Renal pelvis (tissue), 1 donor: ENCODE measurements at regions not wholly inside any gene's neighbourhood (a gene's known extent, or its start where the extent isn't known, plus 50 kb on each side); places are given as distances from the start of the nearest gene placed in this dataset.
A peak's percentile ranks its signal among the peaks of the same experiment; 100 is the strongest.
"Not testable (repeated sequence)": the region's sequence is repeated elsewhere in the genome, so short reads cannot be mapped to it uniquely, and the experiment has no call there.

Experiments
- DNase-seq: peaks from one replicate; pipeline ENCODE4 v3.0.0-alpha.2; 2013

DNA sequence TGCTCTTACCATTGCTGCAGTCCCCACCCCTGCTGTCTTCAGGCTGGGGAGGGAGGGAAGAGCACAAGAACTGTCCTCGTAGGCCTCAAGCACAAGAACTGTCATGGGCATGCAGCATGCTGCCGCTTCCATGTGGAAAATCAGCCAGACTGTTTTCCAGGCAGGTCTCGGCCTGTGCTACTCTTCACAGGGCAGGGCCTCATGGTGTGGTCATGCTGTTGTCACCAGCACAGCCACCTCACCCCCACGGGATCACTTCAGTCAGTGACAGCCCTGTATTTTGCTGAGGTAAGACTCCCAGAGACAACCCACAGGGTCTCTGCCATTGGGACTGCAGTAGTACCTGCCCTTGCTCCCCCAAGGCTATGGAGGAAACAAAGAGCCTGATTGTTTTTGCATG, 205.3 kb downstream of the NAP1L3 start:
- no peak for DNase-seq

DNA sequence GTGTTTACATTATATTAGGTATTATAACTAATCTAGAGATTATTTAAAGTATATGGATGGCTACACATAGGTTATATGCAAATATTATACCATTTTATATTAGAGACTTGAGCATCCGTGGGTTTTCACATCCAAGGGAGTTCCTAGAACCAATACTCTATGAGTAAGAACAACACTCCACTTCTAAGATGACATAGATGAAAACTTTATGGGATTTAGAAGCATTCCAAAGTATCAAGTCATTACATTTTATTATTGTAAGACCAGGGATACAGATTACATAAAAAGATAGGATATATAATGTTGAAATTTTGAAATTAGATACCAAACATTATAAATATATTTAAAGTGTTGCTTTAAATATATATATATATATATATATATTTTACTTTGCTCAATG, 207.0 kb downstream of the NAP1L3 start:
- no peak for DNase-seq

- no peak for DNase-seq
Observed at GRCh38 chrX:93461060-93461459, 212.3 kb downstream of the NAP1L3 start.

DNA sequence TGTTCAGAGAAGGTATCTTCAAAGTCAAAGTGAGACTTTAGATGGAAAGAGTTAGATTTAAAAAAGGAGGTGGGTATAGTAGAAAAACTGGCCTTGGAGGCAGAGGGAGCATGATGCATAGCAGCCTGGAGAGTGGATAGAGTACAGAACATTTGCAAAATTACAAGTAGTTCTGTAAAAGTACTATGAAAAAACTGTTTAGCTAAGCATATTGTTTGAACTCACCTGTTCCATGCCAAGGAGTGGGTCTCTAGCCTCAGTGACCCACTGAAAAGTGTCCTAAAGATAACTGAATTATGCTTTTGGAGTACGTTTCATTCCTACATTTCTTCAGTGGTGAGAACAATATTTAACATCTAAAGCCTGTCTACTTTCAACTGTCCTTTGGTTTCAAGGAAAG, 218.9 kb downstream of the NAP1L3 start:
- DNase-seq: no peak

DNA sequence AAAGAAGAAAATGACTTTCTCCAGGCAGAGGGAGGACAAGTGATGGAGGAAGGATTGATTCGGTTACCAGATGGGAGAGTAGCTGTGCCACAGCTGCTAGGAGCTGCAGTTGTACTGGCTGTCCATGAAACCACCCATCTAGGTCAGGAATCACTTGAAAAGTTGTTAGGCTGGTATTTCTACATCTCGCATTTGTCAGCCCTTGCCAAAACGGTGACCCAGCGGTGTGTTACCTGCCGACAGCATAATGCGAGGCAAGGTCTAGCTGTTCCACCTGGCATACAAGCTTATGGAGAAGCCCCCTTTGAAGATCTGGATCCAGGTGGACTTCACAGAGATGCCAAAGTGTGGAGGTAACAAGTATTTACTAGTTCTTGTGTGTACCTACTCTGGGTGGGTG, 238.7 kb downstream of the NAP1L3 start:
- DNase-seq: not testable (repeated sequence)

- DNase-seq: no peak
Observed at GRCh38 chrX:93428497-93428896, 244.9 kb downstream of the NAP1L3 start.

DNA sequence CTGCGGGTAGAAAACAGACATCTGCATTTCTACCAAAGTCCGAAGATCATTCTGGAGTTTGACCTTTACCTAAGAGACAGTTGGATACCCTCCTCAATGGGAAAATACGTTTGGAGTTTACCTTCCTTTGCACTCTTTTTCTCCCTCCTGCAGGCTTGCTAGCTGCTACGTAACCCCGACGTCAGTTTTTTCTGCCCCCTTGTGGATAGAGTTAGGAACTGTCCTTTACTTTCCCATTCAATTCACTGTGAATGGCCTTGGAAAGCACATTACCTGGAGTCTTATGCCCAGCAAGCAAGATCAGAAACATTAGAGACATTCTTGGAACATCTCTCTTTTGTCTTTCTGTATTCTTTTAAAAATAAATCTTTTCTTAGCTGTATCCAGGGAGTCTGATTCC, 250.7 kb downstream of the NAP1L3 start:
- peak; percentile 16 for DNase-seq

GRCh38 chrX:93420525-93421082, 252.8 kb downstream of the NAP1L3 start:
- DNase-seq: no peak

GRCh38 chrX:93420090-93420489, 253.3 kb downstream of the NAP1L3 start:
- DNase-seq: no peak

- DNase-seq: no peak
Observed at GRCh38 chrX:93419642-93420041, 253.7 kb downstream of the NAP1L3 start.

- DNase-seq: no peak
Observed at GRCh38 chrX:93404121-93404520, 269.3 kb downstream of the NAP1L3 start.

DNA sequence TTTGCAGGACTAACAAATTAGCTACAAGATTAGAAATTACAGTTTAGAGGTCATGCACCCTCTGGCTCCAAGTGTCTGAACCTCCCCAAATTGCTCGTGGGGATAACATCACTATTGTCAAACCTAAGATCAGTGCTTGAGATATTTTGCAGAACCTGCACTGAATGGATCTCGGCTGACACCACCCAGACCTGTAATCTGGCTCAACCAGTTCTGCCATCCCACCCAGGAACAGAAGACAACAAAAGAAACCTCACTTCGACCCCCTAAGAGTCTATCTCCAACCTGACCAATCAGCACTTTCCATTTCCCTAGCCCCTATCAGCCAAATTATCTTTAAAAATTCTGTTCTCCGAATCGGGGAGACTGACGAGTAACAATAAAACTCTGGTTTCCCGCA, 318.7 kb downstream of the NAP1L3 start:
- no peak for DNase-seq

GRCh38 chrX:93346309-93346708, 327.1 kb downstream of the NAP1L3 start:
- no peak for DNase-seq

DNA sequence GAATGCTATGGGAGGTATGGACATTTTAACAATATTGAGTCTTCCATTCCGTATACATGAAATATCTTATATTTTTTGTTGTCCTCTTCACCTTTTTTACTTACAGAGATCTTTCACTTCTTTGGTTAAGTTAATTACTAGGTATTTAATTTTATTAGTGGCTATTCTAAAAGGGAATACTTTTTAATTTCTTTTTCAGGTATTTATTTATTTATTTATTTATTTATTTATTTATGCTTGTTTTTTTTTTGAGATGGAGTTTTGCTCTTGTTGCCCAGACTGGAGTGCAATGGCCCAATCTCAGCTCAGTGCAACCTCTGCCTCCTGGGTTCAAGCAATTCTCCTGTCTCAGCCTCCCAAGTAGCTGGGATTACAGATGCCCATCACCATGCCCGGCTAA, 329.1 kb downstream of the NAP1L3 start:
- not testable (repeated sequence) for DNase-seq

DNA sequence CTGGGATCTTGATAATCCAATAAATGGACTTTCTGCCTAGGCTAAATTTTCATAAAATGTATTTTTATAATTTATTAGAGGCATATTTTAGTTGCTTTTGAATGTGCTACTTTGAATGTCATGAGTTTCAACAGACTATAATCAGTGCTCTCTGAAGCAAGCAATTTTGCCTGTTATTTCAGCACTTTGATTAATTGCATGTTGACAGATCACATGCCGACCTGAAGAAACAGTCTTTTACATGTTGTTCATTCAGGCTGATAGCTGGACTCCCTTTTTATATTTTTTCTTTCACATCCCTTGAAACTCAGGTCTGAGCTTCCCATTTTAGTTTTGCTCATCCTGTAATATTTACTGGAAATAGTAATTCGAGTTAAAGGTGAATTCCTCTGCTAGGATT, 341.0 kb downstream of the NAP1L3 start:
- DNase-seq: peak; percentile 0

DNA sequence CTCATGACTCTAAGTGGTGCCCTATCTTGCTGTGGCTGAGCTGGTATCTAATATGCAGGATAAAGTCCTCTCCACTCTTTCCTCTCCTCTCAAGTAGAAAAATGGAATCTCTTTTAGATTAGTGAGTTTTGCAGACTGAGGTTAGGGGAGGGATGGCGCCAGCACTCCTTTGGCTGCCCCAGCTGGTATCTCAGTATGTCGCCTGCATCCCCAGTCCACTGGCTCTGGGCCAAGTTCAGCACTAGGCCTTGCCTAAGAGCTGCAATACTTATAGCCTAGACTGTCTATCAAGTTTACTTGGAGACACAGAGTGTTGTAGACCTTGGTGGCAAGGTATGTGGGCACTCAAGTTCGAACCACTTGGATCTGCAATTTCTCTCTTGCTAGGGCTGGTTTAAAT, 351.3 kb downstream of the NAP1L3 start:
- DNase-seq: no peak

GRCh38 chrX:93319609-93320008, 353.8 kb downstream of the NAP1L3 start:
- no peak for DNase-seq
